Upper lobe of left lung (tissue), 4 donors: ENCODE measurements at regions not wholly inside any gene's neighbourhood (a gene's known extent, or its start where the extent isn't known, plus 50 kb on each side); places are given as distances from the start of the nearest gene placed in this dataset.

Experiments
- CTCF ChIP-seq, 6 experiments: fragments of 450-650 bp in 4 of 6; fragments of 200-600 bp in 2 of 6; sonication (generic) in 2 of 6; IDR thresholded peaks; one replicate each; pipeline ENCODE4 v1.5.1; 2016 to 2019; ENCODE audit warnings: antibody characterized with exemption in 6 of 6
- POLR2A ChIP-seq, 4 donors: fragments of 450-650 bp; IDR thresholded peaks; one replicate each; pipeline ENCODE4 v1.5.1; 2016 to 2017; ENCODE audit warnings: antibody characterized with exemption in 4 of 4, mild to moderate bottlenecking in 2 of 4
- POLR2AphosphoS5 ChIP-seq, 2 donors: sonication (generic); formaldehyde crosslinking; IDR thresholded peaks; one replicate each; pipeline ENCODE4 v1.5.1; 2017; ENCODE audit warnings: antibody characterized with exemption in 2 of 2

- TF ChIP-seq CTCF (IDR thresholded peaks at IDR 0.05): no peak
- no peak for TF ChIP-seq POLR2AphosphoS5 (IDR thresholded peaks at IDR 0.05)
- TF ChIP-seq POLR2A (IDR thresholded peaks at IDR 0.05): no peak
Measured at GRCh38 chr22:48745842-48746788, 1081.6 kb downstream of the BRD1 start.
